T-helper 2 cell treated with Interferon-gamma antibody and Interleukin-4, amounts not matched to agents 100 ng/mL and 5 ng/mL, for 36 hours (primary cell): ENCODE measurements at regions not wholly inside any gene's neighbourhood (a gene's known extent, or its start where the extent isn't known, plus 50 kb on each side); places are given as distances from the start of the nearest gene placed in this dataset.

Experiments
- intact Hi-C: fragments of 100-400 bp; cut with micrococcal nuclease; formaldehyde crosslinking; loops from one replicate; pipeline ENCODE4 v1.15.1; 2023

- intact Hi-C loops = no loop called here
These were observed 440.0 kb downstream of the TSHZ3 start for GRCh38 chr19:30909216-30909615.

- intact Hi-C loops = no loop called here
These were observed 440.9 kb downstream of the TSHZ3 start for GRCh38 chr19:30908262-30908771.

GRCh38 chr19:30906871-30907270, 442.4 kb downstream of the TSHZ3 start:
- intact Hi-C loops = no loop called here

- intact Hi-C loops = no loop called here
These were observed 449.2 kb downstream of the TSHZ3 start for GRCh38 chr19:30900051-30900450.

DNA sequence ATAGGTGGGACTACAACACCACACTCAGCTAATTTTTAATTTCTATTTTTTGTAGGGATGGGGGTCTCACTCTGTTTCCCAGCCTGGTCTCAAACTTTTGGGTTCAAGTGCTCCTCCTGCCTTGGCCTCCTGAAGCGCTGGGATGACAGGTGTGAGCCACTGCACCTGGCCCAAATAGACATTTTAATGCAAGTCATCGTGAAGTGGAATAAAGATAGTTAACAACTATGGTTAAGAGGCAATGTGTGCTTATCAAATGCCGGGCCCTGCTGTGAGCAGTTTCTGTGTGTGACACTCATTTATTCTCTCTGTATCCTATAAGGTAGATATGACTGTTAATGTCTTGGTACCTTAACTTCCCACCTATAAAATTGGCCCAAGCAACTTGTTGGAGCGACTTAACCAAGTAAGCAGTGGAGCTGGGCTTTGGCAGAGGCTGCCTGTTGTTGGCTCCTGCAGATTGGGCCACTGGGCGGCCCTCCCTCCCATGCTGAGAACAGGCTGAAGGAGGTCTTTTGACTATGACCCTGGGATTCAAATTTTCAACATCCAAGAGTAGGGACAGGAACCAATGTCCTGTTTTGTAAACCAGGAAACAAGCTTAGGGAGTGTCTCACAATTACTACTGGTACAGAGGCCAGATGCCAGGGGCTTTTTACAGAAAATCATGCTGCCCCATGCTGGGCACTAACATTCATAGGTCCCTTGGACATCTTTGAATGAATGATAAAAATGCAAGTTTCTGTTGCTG, 450.7 kb downstream of the TSHZ3 start:
- intact Hi-C loops = no loop called here

GRCh38 chr19:30897553-30897952, 451.7 kb downstream of the TSHZ3 start:
- intact Hi-C loops = no loop called here

DNA sequence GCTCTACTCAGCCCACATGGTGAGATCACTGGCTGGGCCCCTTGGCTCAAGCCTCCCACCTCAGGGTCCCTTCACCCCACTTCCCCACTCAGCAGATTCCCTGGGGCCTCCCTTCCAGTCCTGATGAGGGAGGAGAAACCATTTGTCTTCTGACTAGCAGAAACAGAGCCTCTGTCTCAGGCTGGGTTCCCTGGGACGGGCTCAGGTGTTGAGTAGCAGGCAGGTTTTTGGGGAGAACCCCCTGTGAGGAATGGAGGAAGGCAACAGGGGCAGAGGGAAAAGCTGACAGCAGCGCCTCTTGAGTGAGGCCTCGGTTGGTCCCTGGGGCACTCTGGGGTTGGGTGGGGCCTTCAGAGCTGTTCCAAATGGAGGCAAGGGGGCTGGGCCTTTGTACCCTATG, 452.2 kb downstream of the TSHZ3 start:
- intact Hi-C loops = no loop called here

GRCh38 chr19:30896554-30896953, 452.7 kb downstream of the TSHZ3 start:
- intact Hi-C loops = no loop called here

- intact Hi-C loops = no loop called here
These were observed 453.3 kb downstream of the TSHZ3 start for GRCh38 chr19:30895946-30896345.

GRCh38 chr19:30891051-30891450, 458.2 kb downstream of the TSHZ3 start:
- intact Hi-C loops = no loop called here

DNA sequence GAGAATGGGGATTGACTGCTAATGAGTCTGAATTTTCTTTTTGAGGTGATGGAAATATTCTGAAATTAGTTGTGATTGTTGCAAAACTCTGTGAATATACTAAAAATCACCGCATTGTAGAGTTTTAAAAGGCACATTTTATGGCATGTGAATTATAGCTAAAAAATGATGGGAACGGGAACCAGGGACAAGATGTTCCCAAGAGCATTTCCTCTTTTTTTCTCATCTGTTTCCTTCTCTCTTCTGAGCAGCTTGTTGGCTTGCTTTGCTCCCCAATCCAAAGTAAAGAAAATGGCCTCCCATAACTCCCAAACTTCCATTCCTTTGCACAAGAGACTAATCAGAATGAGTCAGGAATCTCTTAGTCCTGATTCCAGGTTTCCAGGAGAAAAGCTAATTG, 459.2 kb downstream of the TSHZ3 start:
- intact Hi-C loops = no loop called here

DNA sequence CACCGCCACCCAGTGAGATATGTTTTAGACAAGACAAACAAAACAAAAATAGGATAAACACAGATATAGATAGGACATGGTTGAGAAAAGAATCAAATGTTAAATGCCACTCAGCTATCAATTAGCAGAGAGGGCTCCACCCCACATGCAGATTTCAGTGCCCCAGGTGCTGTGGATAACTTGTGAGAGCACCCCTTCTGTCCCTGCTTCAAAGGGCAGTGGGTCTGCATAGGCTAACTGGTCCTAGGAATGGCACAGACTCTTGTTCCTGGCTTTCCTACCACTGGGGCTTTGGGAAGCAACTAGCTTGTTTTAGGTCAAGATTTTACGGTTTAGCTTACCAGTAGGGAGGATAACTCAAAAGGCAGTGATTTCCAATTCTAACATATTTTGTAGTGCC, 460.3 kb downstream of the TSHZ3 start:
- intact Hi-C loops = no loop called here

- intact Hi-C loops = no loop called here
These were observed 462.2 kb downstream of the TSHZ3 start for GRCh38 chr19:30887042-30887441.

DNA sequence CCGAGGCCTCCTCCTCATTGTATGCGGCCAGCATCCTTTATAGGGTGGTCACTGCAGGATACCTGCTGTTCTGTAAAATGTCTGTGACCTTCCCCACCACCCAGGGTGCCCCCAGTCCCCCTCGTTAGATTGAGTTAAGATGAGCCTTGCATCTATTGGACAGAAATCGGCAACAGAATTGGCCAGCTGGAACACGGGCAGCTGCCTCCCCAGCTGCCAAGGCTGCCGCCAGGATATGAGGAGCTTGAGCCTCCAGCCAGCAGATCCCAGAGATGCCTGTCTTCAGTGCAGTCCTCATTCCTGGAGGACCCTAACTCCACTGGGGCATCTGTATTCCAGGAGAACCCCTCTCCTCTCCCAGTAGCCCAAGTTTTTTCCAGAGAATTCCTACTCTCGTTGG, 463.0 kb downstream of the TSHZ3 start:
- intact Hi-C loops = no loop called here

GRCh38 chr19:30884146-30884812, 465.0 kb downstream of the TSHZ3 start:
- intact Hi-C loops = no loop called here

DNA sequence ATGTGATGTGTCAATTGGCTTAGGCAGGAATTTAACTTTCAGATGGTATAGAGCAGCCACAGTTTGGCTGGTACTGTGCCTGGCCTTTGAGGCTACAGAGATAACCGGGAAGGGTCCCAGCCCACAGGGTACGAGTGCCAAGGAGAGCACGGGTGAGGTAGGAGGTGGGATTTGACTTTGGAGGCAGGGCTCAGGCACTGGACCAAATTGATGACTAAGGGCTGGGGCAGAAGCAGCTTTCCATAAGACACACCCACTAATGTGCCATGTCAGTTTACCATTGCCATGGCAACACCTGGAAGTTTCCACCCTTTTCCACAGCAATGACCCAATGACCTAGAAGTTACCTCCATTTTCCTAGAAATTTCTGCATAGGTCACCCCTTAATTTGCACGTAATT, 466.2 kb downstream of the TSHZ3 start:
- intact Hi-C loops = no loop called here

- intact Hi-C loops = no loop called here
These were observed 466.7 kb downstream of the TSHZ3 start for GRCh38 chr19:30882411-30883005.

DNA sequence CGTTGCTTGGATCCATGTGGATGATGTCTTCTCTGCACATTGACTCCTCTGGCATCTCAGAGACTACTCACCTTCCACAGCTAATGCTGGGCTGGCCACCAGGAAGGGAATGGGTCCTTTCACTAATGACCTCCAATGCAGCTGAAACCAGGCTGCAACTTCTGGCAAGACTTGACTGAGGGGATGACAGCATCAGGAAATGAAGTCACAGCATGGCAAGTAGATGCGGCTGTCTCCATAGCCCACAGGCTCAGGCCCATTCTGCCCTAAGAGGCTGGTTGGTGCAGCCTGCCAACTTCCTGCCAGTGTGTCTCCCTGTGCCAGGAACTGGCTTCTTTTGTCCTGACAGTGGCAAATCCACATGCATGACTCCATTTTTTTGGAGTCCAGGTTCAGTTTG, 467.3 kb downstream of the TSHZ3 start:
- intact Hi-C loops = no loop called here

- intact Hi-C loops = no loop called here
These were observed 468.0 kb downstream of the TSHZ3 start for GRCh38 chr19:30881281-30881680.

DNA sequence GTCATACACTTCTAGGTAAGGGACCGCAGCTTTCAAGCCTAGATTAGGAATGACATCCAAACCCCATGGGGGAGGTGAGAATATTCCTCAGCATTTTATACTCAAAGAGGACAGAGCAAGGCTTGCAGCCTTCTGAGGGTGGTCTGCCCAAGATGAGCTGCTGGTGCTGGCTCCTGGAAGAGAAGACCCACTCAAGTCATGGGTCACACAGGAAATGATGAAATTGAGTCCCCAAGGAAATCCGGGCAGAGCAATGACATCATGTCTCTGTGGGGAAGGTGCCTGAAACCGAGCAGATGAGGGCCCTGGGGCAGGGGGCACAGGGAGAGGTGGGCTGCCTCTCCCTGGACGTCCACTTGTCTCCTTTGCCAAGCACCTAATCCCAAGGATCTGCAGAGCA, 468.7 kb downstream of the TSHZ3 start:
- intact Hi-C loops = no loop called here

DNA sequence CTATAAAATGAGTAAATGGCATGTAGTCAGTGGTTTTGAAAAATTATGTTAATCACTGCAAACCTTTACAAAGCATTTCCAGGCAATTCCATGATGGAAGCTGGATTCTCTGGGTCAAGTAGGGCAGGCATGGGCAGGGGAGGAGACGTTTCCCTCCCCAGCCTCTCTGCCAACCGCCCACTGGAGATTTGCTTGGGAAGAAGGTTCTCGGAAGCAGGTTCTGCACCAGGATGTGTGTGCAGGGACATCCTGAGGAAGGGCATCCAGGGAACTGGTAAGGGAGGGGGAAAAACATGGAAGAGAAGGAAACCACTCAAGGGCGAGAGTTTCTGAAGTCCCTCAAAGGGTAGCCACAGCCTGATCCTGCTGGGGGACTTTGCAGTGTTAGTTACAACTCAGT, 469.1 kb downstream of the TSHZ3 start:
- intact Hi-C loops = no loop called here

GRCh38 chr19:30879736-30880135, 469.5 kb downstream of the TSHZ3 start:
- intact Hi-C loops = no loop called here

DNA sequence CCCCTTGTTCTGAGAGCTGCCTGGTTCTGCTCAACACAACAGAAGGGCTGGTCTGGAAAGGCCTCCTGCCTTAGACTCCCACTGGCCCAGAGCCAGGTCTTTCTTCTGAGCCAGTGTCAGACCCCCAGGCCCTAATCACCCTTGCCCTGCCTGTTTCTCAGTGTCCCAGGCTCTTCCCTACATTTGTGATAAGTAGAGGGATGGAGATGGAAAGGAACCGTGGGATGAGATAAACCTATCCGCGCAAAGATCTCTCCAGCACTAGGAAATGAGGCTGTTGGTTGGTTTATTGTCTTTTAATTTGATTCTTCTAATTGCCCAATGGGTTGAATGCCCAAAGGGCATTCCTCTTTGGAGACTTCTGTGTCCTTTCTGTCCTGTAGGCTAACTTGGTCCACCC, 470.0 kb downstream of the TSHZ3 start:
- intact Hi-C loops = no loop called here
